Choroid plexus epithelial cell (primary cell): ENCODE measurements at regions not wholly inside any gene's neighbourhood (a gene's known extent, or its start where the extent isn't known, plus 50 kb on each side); places are given as distances from the start of the nearest gene placed in this dataset.

Experiments used
- DNase-seq: peaks from one replicate; pipeline ENCODE4 v3.0.0-alpha.2; 2010; ENCODE audit warnings: low read depth
- H3K4me3 ChIP-seq: 2 replicates; pipeline ENCODE4 v1.5.1; 2011; ENCODE audit warnings: low read depth, mild to moderate bottlenecking, control low read depth, low read length, moderate library complexity
- CTCF ChIP-seq: conservative IDR thresholded peaks from 2 replicates; pipeline ENCODE4 v1.5.1; 2011; ENCODE audit warnings: low read depth, mild to moderate bottlenecking, control low read depth, inconsistent platforms, low read length, moderate library complexity

DNA sequence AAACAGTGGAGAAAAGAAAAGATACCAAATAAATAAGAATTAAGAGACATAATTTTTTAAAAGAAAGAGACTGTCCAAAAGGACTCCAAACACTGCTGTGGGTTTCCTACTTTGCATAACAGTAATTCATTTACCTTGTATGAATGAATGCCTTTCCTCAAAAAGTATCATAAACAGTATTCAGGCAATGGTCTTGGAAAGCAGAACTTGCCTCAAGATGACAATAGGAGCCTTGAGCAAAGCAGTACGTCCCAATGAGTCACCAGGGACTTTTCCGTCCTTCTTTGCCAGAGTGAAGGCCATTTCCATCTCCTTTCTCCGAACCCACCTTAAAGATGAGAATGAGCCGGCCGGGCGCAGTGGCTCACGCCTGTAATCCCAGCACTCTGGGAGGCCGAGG is 186.4 kb downstream of the ZBTB18 start:
- no peak for TF ChIP-seq CTCF
- no peak for DNase-seq
- H3K4me3 ChIP-seq, result no peak overlapping the region

DNA sequence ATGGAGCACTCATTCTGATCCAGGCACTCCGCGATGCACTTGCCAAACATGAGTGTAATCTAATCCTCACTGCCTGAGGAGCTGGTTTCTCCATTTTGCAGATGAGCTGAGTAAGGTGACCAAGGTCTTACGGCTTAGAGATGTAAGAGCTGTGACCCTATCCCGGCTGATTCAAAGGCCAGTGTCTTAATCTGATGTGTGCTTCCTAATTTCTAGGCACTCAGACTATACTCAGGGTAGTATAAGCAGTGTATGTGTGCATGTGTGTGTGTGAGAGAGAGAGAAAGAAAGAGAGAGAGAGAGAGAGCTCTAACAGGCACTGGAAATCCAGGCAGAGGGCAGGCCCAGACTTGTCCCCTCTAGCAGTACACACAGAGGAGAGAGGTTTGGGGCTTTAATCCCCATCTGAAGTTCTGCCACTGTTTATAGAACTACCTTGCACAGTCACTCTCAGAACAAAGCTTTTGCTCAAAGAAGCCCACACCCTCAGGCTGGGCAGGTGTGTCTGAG is 188.2 kb downstream of the ZBTB18 start:
- TF ChIP-seq CTCF, result no peak
- DNase-seq, result peak; percentile 34

GRCh38 chr1:244241438-244241837 is 190.4 kb downstream of the ZBTB18 start:
- no peak overlapping the region for H3K4me3 ChIP-seq
- TF ChIP-seq CTCF, result no peak
- no peak for DNase-seq

More for the DNA sequence above, 188.2 kb downstream of the ZBTB18 start:
- no peak overlapping the region for H3K4me3 ChIP-seq

- H3K4me3 ChIP-seq, result no peak overlapping the region
- TF ChIP-seq CTCF, result no peak
- no peak for DNase-seq
These were observed 191.4 kb downstream of the ZBTB18 start for GRCh38 chr1:244242446-244242845.

- H3K4me3 ChIP-seq, result no peak overlapping the region
- TF ChIP-seq CTCF, result no peak
- no peak for DNase-seq
These were observed 195.3 kb downstream of the ZBTB18 start for GRCh38 chr1:244246334-244246733.

DNA sequence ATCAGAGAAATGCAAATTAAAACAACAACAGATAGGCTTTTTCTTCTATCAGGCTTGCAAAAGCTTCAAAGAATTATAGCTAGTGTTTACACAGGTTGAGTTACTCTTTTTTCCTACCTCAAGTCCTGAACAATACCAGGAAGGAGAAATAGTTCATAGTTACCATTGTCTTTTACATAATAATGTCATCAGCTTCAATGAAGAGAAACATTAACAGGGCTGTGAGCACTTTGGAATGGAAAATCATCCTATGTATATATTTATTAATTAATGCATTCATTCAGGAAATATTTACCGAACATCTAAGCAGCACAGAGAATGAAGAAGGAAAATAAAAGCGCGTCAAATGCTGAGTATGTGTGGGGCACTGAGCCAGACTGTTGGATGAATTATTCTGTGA is 197.3 kb downstream of the ZBTB18 start:
- TF ChIP-seq CTCF, result no peak
- no peak overlapping the region for H3K4me3 ChIP-seq
- no peak for DNase-seq

DNA sequence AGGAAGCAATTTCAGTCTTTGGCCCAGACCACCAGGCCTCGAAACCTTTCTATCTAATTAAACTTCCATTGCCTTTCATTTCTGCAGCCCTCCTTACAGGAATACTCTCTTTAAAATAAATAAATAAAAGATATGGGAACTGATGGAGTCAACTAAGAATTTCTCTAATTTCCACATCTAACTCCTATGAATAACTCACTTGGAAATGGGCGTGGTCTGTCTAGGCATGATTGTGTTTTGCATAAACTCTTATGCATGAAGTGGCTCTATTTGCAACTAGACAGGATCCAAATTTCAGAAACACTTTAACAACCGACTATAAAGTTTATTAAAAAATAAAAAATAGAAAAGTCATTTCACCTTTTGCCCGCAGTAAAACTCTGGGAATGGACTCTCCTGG is 199.5 kb downstream of the ADSS2 start:
- TF ChIP-seq CTCF, result no peak
- no peak for DNase-seq
- H3K4me3 ChIP-seq, result no peak overlapping the region
